Naive thymus-derived CD4-positive, alpha-beta T cell (primary cell): ENCODE measurements at regions not wholly inside any gene's neighbourhood (a gene's known extent, or its start where the extent isn't known, plus 50 kb on each side); places are given as distances from the start of the nearest gene placed in this dataset.

Experiments
- ATAC-seq: fragments of 150-1000 bp; cut with Tn5 transposase; 2 replicates; pipeline ENCODE4 v1.10.0; 2021; ENCODE audit warnings: mild to moderate bottlenecking, moderate library complexity
- CTCF ChIA-PET: fragments of 350-600 bp; sonication (Branson Sonifier 250); formaldehyde crosslinking; loops from one replicate; lab custom pipeline; 2021; ENCODE audit warnings: antibody characterized with exemption; lab: Charles Lee
- POLR2A ChIA-PET: fragments of 350-600 bp; sonication (Branson Sonifier 250); formaldehyde crosslinking; loops from one replicate; lab custom pipeline; 2021; ENCODE audit warnings: antibody characterized with exemption, inconsistent platforms; lab: Charles Lee
- DNase-seq, 9 donors: peaks; one replicate each; pipeline versions ENCODE4 v3.0.0 to v3.0.0-alpha.2; 2020 to 2022; ENCODE audit warnings: mixed read lengths in 1 of 9
- H3K27ac ChIP-seq: one replicate; pipeline ENCODE4 v1.7.0; 2013; ENCODE audit warnings: mild to moderate bottlenecking, low read depth, low read length, moderate library complexity
- H3K27me3 ChIP-seq, 2 donors: one replicate each; pipeline ENCODE4 v1.7.0; 2013; ENCODE audit warnings: low read length in 2 of 2, mild to moderate bottlenecking in 2 of 2, moderate library complexity in 2 of 2; ENCODE audit not compliant: control insufficient read depth in 2 of 2, insufficient read depth in 2 of 2
- H3K36me3 ChIP-seq, 3 experiments: 1 replicate in 2 of 3; 2 replicates in 1 of 3; pipeline ENCODE4 v1.7.0; 2013; ENCODE audit warnings: low read length in 3 of 3, mild to moderate bottlenecking in 3 of 3, moderate library complexity in 1 of 3; ENCODE audit not compliant: insufficient read depth in 3 of 3, control insufficient read depth in 2 of 3
- H3K4me1 ChIP-seq, 2 donors: one replicate each; pipeline ENCODE4 v1.7.0; 2013; ENCODE audit warnings: low read length in 2 of 2, mild to moderate bottlenecking in 2 of 2, moderate library complexity in 1 of 2; ENCODE audit not compliant: control insufficient read depth in 2 of 2, insufficient read depth in 2 of 2
- H3K4me3 ChIP-seq: 2 replicates; pipeline ENCODE4 v1.7.0; 2013; ENCODE audit warnings: mild to moderate bottlenecking, low read length
- H3K9me3 ChIP-seq, 3 experiments: 1 replicate in 2 of 3; 2 replicates in 1 of 3; pipeline ENCODE4 v1.7.0; 2013; ENCODE audit warnings: low read length in 3 of 3; ENCODE audit not compliant: control insufficient read depth in 2 of 3
- H3K27ac Mint-ChIP-seq, 9 donors: one replicate each; pipeline ENCODE4 v1.8.0; 2020 to 2022; ENCODE audit warnings: mixed read lengths in 9 of 9, mild to moderate bottlenecking in 8 of 9, moderate library complexity in 5 of 9, inconsistent platforms in 2 of 9
- H3K27me3 Mint-ChIP-seq, 5 donors: one replicate each; pipeline ENCODE4 v1.8.0; 2021 to 2022; ENCODE audit warnings: mixed read lengths in 5 of 5, mild to moderate bottlenecking in 1 of 5
- H3K36me3 Mint-ChIP-seq, 5 donors: one replicate each; pipeline ENCODE4 v1.8.0; 2020 to 2022; ENCODE audit warnings: mixed read lengths in 5 of 5, mild to moderate bottlenecking in 3 of 5, inconsistent platforms in 1 of 5
- H3K4me1 Mint-ChIP-seq, 7 donors: one replicate each; pipeline ENCODE4 v1.8.0; 2020 to 2022; ENCODE audit warnings: mixed read lengths in 7 of 7, mild to moderate bottlenecking in 3 of 7, inconsistent platforms in 1 of 7
- H3K4me3 Mint-ChIP-seq, 10 donors: one replicate each; pipeline ENCODE4 v1.8.0; 2020 to 2022; ENCODE audit warnings: mild to moderate bottlenecking in 10 of 10, mixed read lengths in 10 of 10, moderate library complexity in 6 of 10, inconsistent platforms in 2 of 10
- H3K9me3 Mint-ChIP-seq, 11 donors: one replicate each; pipeline ENCODE4 v1.8.0; 2020 to 2022; ENCODE audit warnings: mixed read lengths in 11 of 11, mild to moderate bottlenecking in 4 of 11, inconsistent platforms in 1 of 11, moderate library complexity in 1 of 11
- intact Hi-C, 2 donors: fragments of 100-400 bp; cut with micrococcal nuclease; formaldehyde crosslinking; loops; one replicate each; pipeline ENCODE4 v1.15.1; 2023

- H3K9me3 ChIP-seq: no peaks in the 10 kb centered on the region
- Mint-ChIP-seq H3K27me3 (peaks cover 0 to 10% (median 5%) of the 10 kb centered on the region in 5 donors), H3K36me3 (no peaks in the 10 kb centered on the region), H3K27ac (no peak overlapping the region), H3K9me3 (peaks cover 0 to 4% (median 0%) of the 10 kb centered on the region in 11 donors), H3K4me1 (no peaks in the 10 kb centered on the region), H3K4me3 (no peak overlapping the region)
- intact Hi-C loops: no loop called here
- H3K4me3 ChIP-seq: no peak overlapping the region
- CTCF ChIA-PET: no interaction called here
- H3K27ac ChIP-seq: no peak overlapping the region
- POLR2A ChIA-PET: interaction anchor here (0.5 kb wide), 1 partner anchor 9 kb away, joined by 3 read pairs; no protein-coding TSS in a partner anchor
- H3K36me3 ChIP-seq: no peaks in the 10 kb centered on the region
- no peaks in the 10 kb centered on the region for H3K27me3 ChIP-seq
- DNase-seq (no peak), ATAC-seq (no peak)
- H3K4me1 ChIP-seq: no peaks in the 10 kb centered on the region
These were observed 240.9 kb downstream of the RNF152 start for GRCh38 chr18:61651880-61652268.

DNA sequence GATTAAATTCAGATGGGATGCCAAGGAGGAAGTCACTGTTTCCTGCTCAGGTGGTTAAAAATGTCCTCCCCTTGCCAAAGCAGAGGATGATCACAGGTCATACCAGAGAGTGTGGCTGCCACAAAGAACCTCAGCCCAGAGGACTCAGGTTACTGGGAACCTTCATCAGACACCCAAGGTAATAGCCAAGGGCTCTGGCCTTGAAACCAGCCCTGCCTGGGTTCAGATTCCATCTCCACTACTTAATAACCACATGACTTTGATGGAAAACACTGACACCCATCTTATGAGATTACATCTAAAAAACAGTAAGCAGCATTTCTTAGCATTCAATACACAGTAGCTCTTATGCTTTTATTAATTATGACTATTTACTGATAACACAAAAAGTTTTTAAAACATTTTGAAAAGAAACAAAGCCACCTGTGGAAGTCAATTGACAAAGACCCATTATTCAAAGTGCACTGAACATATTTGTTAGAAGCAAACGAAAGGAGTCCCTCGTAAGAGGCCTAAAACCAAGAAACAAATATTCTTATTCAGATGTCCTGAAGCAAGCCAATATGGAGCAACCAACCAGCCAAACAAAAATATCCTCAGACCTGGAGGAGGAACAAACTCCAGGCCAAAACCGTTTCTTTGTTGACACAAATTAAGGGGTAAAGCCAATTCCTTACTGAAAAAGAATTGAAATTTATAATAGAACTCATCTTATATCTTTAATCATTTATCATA, 241.5 kb downstream of the RNF152 start:
- Histone ChIP-seq H3K36me3 (no peaks in the 10 kb centered on the region), H3K9me3 (no peaks in the 10 kb centered on the region), H3K27ac (no peak overlapping the region), H3K27me3 (no peaks in the 10 kb centered on the region), H3K4me1 (no peaks in the 10 kb centered on the region), H3K4me3 (no peak overlapping the region)
- H3K4me1 Mint-ChIP-seq: no peaks in the 10 kb centered on the region
- ChIA-PET CTCF (no interaction called here), POLR2A (interaction anchor here (0.5 kb wide), 1 partner anchor 9 kb away, joined by 3 read pairs; no protein-coding TSS in a partner anchor)
- no peak overlapping the region for H3K27ac Mint-ChIP-seq
- ATAC-seq (no peak), DNase-seq (no peak)
- intact Hi-C loops: no loop called here
- H3K4me3 Mint-ChIP-seq: no peak overlapping the region
- peaks cover 0 to 4% (median 0%) of the 10 kb centered on the region in 11 donors for H3K9me3 Mint-ChIP-seq
- peaks cover 0 to 9% (median 5%) of the 10 kb centered on the region in 5 donors for H3K27me3 Mint-ChIP-seq
- H3K36me3 Mint-ChIP-seq: no peaks in the 10 kb centered on the region

DNA sequence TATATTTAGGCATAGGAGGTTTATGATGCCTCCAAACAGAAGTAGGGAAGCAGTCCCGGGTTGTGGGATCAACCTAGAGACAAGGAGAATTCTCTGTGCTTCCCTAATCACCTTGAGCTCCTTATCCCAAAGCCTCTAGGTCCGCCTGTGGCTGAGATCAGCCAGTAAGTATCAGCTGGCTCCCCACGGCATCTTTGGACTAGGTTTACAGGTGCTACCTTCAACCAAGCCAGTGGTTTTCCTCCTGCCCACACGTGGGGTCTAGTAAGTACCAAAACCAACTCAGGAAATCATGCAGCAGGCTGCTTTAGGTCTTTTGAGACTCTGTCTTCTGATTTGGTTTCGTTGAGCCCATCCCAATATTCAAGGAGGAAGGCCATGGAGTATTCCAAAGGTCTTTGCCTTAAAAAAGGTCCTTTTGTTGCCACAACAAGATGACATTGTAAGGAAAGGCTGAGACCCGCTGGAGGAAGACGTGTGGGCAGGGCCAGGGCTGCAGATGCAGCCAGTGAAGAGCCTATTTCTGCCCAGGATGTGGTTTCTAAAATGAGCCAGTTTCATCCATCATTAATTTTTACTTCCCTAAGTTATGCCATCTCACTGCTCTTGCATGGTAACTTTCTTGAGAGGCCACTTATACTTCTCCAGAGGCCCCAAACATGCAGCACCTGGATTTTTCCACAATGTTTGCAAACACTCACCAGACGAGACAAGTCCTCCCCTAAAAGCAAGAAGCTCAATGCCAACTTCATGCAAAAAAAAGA, 248.7 kb downstream of the RNF152 start:
- DNase-seq (no peak), ATAC-seq (no peak)
- Histone ChIP-seq H3K36me3 (no peaks in the 10 kb centered on the region), H3K27ac (no peak overlapping the region), H3K9me3 (no peaks in the 10 kb centered on the region), H3K4me3 (no peak overlapping the region), H3K4me1 (peaks cover 0 to 3% of the 10 kb centered on the region in 2 donors), H3K27me3 (no peaks in the 10 kb centered on the region)
- peaks cover 0 to under 1% (median 0%) of the 10 kb centered on the region in 11 donors for H3K9me3 Mint-ChIP-seq
- H3K4me1 Mint-ChIP-seq: peaks cover 0 to 5% (median 4%) of the 10 kb centered on the region in 7 donors
- H3K36me3 Mint-ChIP-seq: no peaks in the 10 kb centered on the region
- no peak overlapping the region for H3K27ac Mint-ChIP-seq
- POLR2A ChIA-PET: no interaction called here
- CTCF ChIA-PET: no interaction called here
- peaks cover 7 to 16% (median 12%) of the 10 kb centered on the region in 5 donors for H3K27me3 Mint-ChIP-seq
- H3K4me3 Mint-ChIP-seq: no peak overlapping the region
- intact Hi-C loops: no loop called here

GRCh38 chr18:61639886-61640285, 252.9 kb downstream of the RNF152 start:
- Histone ChIP-seq H3K36me3 (no peaks in the 10 kb centered on the region), H3K27ac (no peak overlapping the region), H3K4me3 (no peak overlapping the region), H3K4me1 (peaks cover 0 to 3% of the 10 kb centered on the region in 2 donors), H3K9me3 (no peaks in the 10 kb centered on the region), H3K27me3 (no peaks in the 10 kb centered on the region)
- no peak overlapping the region for H3K27ac Mint-ChIP-seq
- no peak for DNase-seq
- intact Hi-C loops: loop anchor here in 1 of 2 donors (5.0 kb wide), 1 partner anchor 252 kb away; the partner anchor contains the start of gene RNF152
- no peaks in the 10 kb centered on the region for H3K9me3 Mint-ChIP-seq
- peaks cover 0 to 9% (median 4%) of the 10 kb centered on the region in 7 donors for H3K4me1 Mint-ChIP-seq
- no peak overlapping the region for H3K4me3 Mint-ChIP-seq
- ChIA-PET POLR2A (no interaction called here), CTCF (no interaction called here)
- no peak for ATAC-seq
- H3K36me3 Mint-ChIP-seq: no peaks in the 10 kb centered on the region
- H3K27me3 Mint-ChIP-seq: peaks cover 8 to 23% (median 14%) of the 10 kb centered on the region in 5 donors

- DNase-seq (no peak), ATAC-seq (no peak)
- intact Hi-C loops: loop anchor here in 1 of 2 donors (5.0 kb wide), 1 partner anchor 254 kb away; the partner anchor contains the start of gene RNF152
- Histone ChIP-seq H3K27ac (no peak overlapping the region), H3K4me3 (no peak overlapping the region), H3K27me3 (no peaks in the 10 kb centered on the region), H3K4me1 (no peaks in the 10 kb centered on the region), H3K36me3 (no peaks in the 10 kb centered on the region), H3K9me3 (no peaks in the 10 kb centered on the region)
- Mint-ChIP-seq H3K4me3 (no peak overlapping the region), H3K9me3 (no peaks in the 10 kb centered on the region), H3K27ac (no peak overlapping the region), H3K36me3 (no peaks in the 10 kb centered on the region), H3K4me1 (peaks cover 0 to 4% (median 0%) of the 10 kb centered on the region in 7 donors), H3K27me3 (peaks cover 7 to 20% (median 12%) of the 10 kb centered on the region in 5 donors)
- CTCF ChIA-PET: interaction anchor here (0.6 to 0.7 kb wide), 2 partner anchors 746 to 1225 kb away, joined by 3 read pairs; no protein-coding TSS in a partner anchor
- POLR2A ChIA-PET: no interaction called here
These were observed 254.8 kb downstream of the RNF152 start for GRCh38 chr18:61637905-61638595.

GRCh38 chr18:61637319-61637718, 255.5 kb downstream of the RNF152 start:
- H3K36me3 ChIP-seq: no peaks in the 10 kb centered on the region
- DNase-seq (no peak), ATAC-seq (no peak)
- H3K4me1 ChIP-seq: no peaks in the 10 kb centered on the region
- CTCF ChIA-PET: interaction anchor here (0.6 to 3.3 kb wide), 2 partner anchors 493 to 1225 kb away, joined by 3 to 16 read pairs; no protein-coding TSS in a partner anchor
- no peak overlapping the region for H3K4me3 ChIP-seq
- H3K36me3 Mint-ChIP-seq: no peaks in the 10 kb centered on the region
- H3K9me3 ChIP-seq: no peaks in the 10 kb centered on the region
- H3K27me3 Mint-ChIP-seq: peaks cover 5 to 19% (median 12%) of the 10 kb centered on the region in 5 donors
- no peak overlapping the region for H3K27ac ChIP-seq
- POLR2A ChIA-PET: no interaction called here
- intact Hi-C loops: loop anchor here in 1 of 2 donors (5.0 kb wide), 1 partner anchor 255 kb away; the partner anchor contains the start of gene RNF152
- peaks cover 0 to 4% (median 0%) of the 10 kb centered on the region in 7 donors for H3K4me1 Mint-ChIP-seq
- H3K27ac Mint-ChIP-seq: no peak overlapping the region
- H3K27me3 ChIP-seq: no peaks in the 10 kb centered on the region
- H3K9me3 Mint-ChIP-seq: no peaks in the 10 kb centered on the region
- no peak overlapping the region for H3K4me3 Mint-ChIP-seq
